ENCODE measurements at regions not wholly inside any gene's neighbourhood (a gene's known extent, or its start where the extent isn't known, plus 50 kb on each side); places are given as distances from the start of the nearest gene placed in this dataset.

GRCh38 chr15:70188286-70188685 lies 90.6 kb upstream of the TLE3 start:
- TF ChIP-seq CTCF (IDR thresholded peaks at IDR 0.05) (no peak), POLR2A (IDR thresholded peaks at IDR 0.05) (no peak), POLR2AphosphoS5 (IDR thresholded peaks at IDR 0.05) (no peak)

Measured in prostate gland (tissue), 2 donors.